CD4-positive, alpha-beta memory T cell (primary cell): ENCODE measurements at regions not wholly inside any gene's neighbourhood (a gene's known extent, or its start where the extent isn't known, plus 50 kb on each side); places are given as distances from the start of the nearest gene placed in this dataset.
"Not testable (repeated sequence)": the region's sequence is repeated elsewhere in the genome, so short reads cannot be mapped to it uniquely, and the experiment has no call there.

Experiments
- CTCF ChIA-PET: fragments of 350-600 bp; sonication (Branson Sonifier 250); formaldehyde crosslinking; loops from one replicate; lab custom pipeline; 2021; ENCODE audit warnings: inconsistent platforms; ENCODE audit not compliant: partially characterized antibody; lab: Charles Lee
- POLR2A ChIA-PET: fragments of 350-600 bp; sonication (Branson Sonifier 250); formaldehyde crosslinking; loops from one replicate; lab custom pipeline; 2021; ENCODE audit not compliant: partially characterized antibody; lab: Charles Lee
- DNase-seq, 5 donors: peaks; one replicate each; pipeline versions ENCODE4 v3.0.0 to v3.0.0-alpha.2; 2020 to 2022; ENCODE audit warnings: mixed read lengths in 1 of 5
- H3K27ac ChIP-seq: one replicate; pipeline ENCODE4 v1.7.0; 2013; ENCODE audit warnings: low read depth, low read length
- H3K27me3 ChIP-seq: 2 replicates; pipeline ENCODE4 v1.7.0; 2013; ENCODE audit warnings: mild to moderate bottlenecking, low read length, moderate library complexity; ENCODE audit not compliant: insufficient read depth
- H3K36me3 ChIP-seq: 2 replicates; pipeline ENCODE4 v1.7.0; 2013; ENCODE audit warnings: mild to moderate bottlenecking, low read length, moderate library complexity; ENCODE audit not compliant: insufficient read depth
- H3K4me1 ChIP-seq: 2 replicates; pipeline ENCODE4 v1.7.0; 2013; ENCODE audit warnings: mild to moderate bottlenecking, low read length, moderate library complexity; ENCODE audit not compliant: insufficient read depth
- H3K4me3 ChIP-seq, 2 donors: one replicate each; pipeline ENCODE4 v1.7.0; 2013; ENCODE audit warnings: low read length in 2 of 2, mild to moderate bottlenecking in 1 of 2
- H3K9me3 ChIP-seq, 2 donors: one replicate each; pipeline ENCODE4 v1.7.0; 2013; ENCODE audit warnings: low read length in 2 of 2, control low read depth in 1 of 2; ENCODE audit not compliant: control insufficient read depth in 1 of 2
- H3K27ac Mint-ChIP-seq, 7 donors: one replicate each; pipeline ENCODE4 v1.8.0; 2020 to 2021; ENCODE audit warnings: mixed read lengths in 7 of 7, mild to moderate bottlenecking in 6 of 7, inconsistent platforms in 3 of 7, moderate library complexity in 3 of 7
- H3K27me3 Mint-ChIP-seq, 2 donors: one replicate each; pipeline ENCODE4 v1.8.0; 2020 to 2021; ENCODE audit warnings: mixed read lengths in 2 of 2
- H3K36me3 Mint-ChIP-seq, 2 donors: one replicate each; pipeline ENCODE4 v1.8.0; 2020 to 2021; ENCODE audit warnings: mixed read lengths in 2 of 2, inconsistent platforms in 1 of 2, mild to moderate bottlenecking in 1 of 2
- H3K4me1 Mint-ChIP-seq, 4 donors: one replicate each; pipeline ENCODE4 v1.8.0; 2020 to 2021; ENCODE audit warnings: mixed read lengths in 4 of 4, mild to moderate bottlenecking in 1 of 4
- H3K4me3 Mint-ChIP-seq, 8 donors: one replicate each; pipeline ENCODE4 v1.8.0; 2020 to 2021; ENCODE audit warnings: mixed read lengths in 8 of 8, mild to moderate bottlenecking in 7 of 8, moderate library complexity in 6 of 8, inconsistent platforms in 3 of 8
- H3K9me3 Mint-ChIP-seq, 8 donors: one replicate each; pipeline ENCODE4 v1.8.0; 2020 to 2021; ENCODE audit warnings: mixed read lengths in 8 of 8, mild to moderate bottlenecking in 5 of 8, inconsistent platforms in 3 of 8, moderate library complexity in 1 of 8
- intact Hi-C: fragments of 100-400 bp; cut with micrococcal nuclease; formaldehyde crosslinking; loops from one replicate; pipeline ENCODE4 v1.15.1; 2023

GRCh38 chr1:96583903-96584302 is 137.7 kb upstream of the PTBP2 start:
- Histone ChIP-seq H3K4me3 (no peak overlapping the region), H3K4me1 (no peaks in the 10 kb centered on the region), H3K9me3 (no peaks in the 10 kb centered on the region), H3K36me3 (no peaks in the 10 kb centered on the region), H3K27ac (no peak overlapping the region), H3K27me3 (no peaks in the 10 kb centered on the region)
- no peaks in the 10 kb centered on the region for H3K9me3 Mint-ChIP-seq
- intact Hi-C loops: no loop called here
- H3K4me1 Mint-ChIP-seq: no peaks in the 10 kb centered on the region
- DNase-seq: no peak
- H3K27ac Mint-ChIP-seq: no peak overlapping the region
- H3K27me3 Mint-ChIP-seq: peaks cover 3 to 4% of the 10 kb centered on the region in 2 donors
- H3K36me3 Mint-ChIP-seq: no peaks in the 10 kb centered on the region
- ChIA-PET POLR2A (no interaction called here), CTCF (no interaction called here)
- H3K4me3 Mint-ChIP-seq: no peak overlapping the region

- Histone ChIP-seq H3K36me3 (no peaks in the 10 kb centered on the region), H3K4me3 (no peak overlapping the region), H3K9me3 (no peaks in the 10 kb centered on the region), H3K4me1 (no peaks in the 10 kb centered on the region), H3K27ac (no peak overlapping the region), H3K27me3 (no peaks in the 10 kb centered on the region)
- no peak for DNase-seq
- POLR2A ChIA-PET: no interaction called here
- Mint-ChIP-seq H3K27ac (no peak overlapping the region), H3K4me3 (no peak overlapping the region), H3K4me1 (no peaks in the 10 kb centered on the region), H3K9me3 (no peaks in the 10 kb centered on the region), H3K27me3 (peaks cover 1 to 4% of the 10 kb centered on the region in 2 donors), H3K36me3 (no peaks in the 10 kb centered on the region)
- intact Hi-C loops: no loop called here
- CTCF ChIA-PET: no interaction called here
These were observed 134.4 kb upstream of the PTBP2 start for GRCh38 chr1:96587222-96587621.

GRCh38 chr1:96588416-96588995 is 133.1 kb upstream of the PTBP2 start:
- no peaks in the 10 kb centered on the region for H3K4me1 ChIP-seq
- ChIA-PET POLR2A (no interaction called here), CTCF (no interaction called here)
- Mint-ChIP-seq H3K4me3 (no peak overlapping the region), H3K9me3 (peaks cover 0 to 10% (median 0%) of the 10 kb centered on the region in 8 donors), H3K27me3 (peaks cover 0 to 1% of the 10 kb centered on the region in 2 donors), H3K27ac (no peak overlapping the region), H3K36me3 (no peaks in the 10 kb centered on the region), H3K4me1 (no peaks in the 10 kb centered on the region)
- no peaks in the 10 kb centered on the region for H3K27me3 ChIP-seq
- H3K36me3 ChIP-seq: no peaks in the 10 kb centered on the region
- no peak overlapping the region for H3K27ac ChIP-seq
- DNase-seq: no peak
- intact Hi-C loops: no loop called here
- H3K4me3 ChIP-seq: no peak overlapping the region
- H3K9me3 ChIP-seq: no peaks in the 10 kb centered on the region

GRCh38 chr1:96595530-96595929 is 126.1 kb upstream of the PTBP2 start:
- H3K27ac Mint-ChIP-seq, intact Hi-C loops: not testable (repeated sequence)

GRCh38 chr1:96596226-96596922 is 125.2 kb upstream of the PTBP2 start:
- no peaks in the 10 kb centered on the region for H3K4me1 ChIP-seq
- DNase-seq: no peak
- H3K9me3 ChIP-seq: no peaks in the 10 kb centered on the region
- Mint-ChIP-seq H3K27me3 (peaks cover 1 to 4% of the 10 kb centered on the region in 2 donors), H3K27ac (no peak overlapping the region), H3K9me3 (peaks cover 0 to 12% (median under 1%) of the 10 kb centered on the region in 8 donors), H3K36me3 (no peaks in the 10 kb centered on the region), H3K4me3 (no peak overlapping the region), H3K4me1 (no peaks in the 10 kb centered on the region)
- intact Hi-C loops: no loop called here
- H3K27me3 ChIP-seq: no peaks in the 10 kb centered on the region
- ChIA-PET POLR2A (interaction anchor here (0.6 kb wide), 1 partner anchor 337 kb away, joined by 3 read pairs; no protein-coding TSS in a partner anchor), CTCF (no interaction called here)
- H3K36me3 ChIP-seq: no peaks in the 10 kb centered on the region
- H3K4me3 ChIP-seq: no peak overlapping the region
- H3K27ac ChIP-seq: no peak overlapping the region

More at GRCh38 chr1:96595530-96595929, 126.1 kb upstream of the PTBP2 start:
- H3K4me3 ChIP-seq, POLR2A ChIA-PET, H3K4me3 Mint-ChIP-seq, DNase-seq, H3K36me3 ChIP-seq, H3K27me3 Mint-ChIP-seq, H3K36me3 Mint-ChIP-seq, H3K4me1 ChIP-seq, CTCF ChIA-PET, H3K9me3 ChIP-seq, H3K27me3 ChIP-seq, H3K27ac ChIP-seq, H3K4me1 Mint-ChIP-seq: not testable (repeated sequence)
- H3K9me3 Mint-ChIP-seq: peaks cover 0 to 12% (median under 1%) of the 10 kb centered on the region in 8 donors

- ChIA-PET POLR2A (no interaction called here), CTCF (no interaction called here)
- peaks cover 1 to 4% of the 10 kb centered on the region in 2 donors for H3K27me3 Mint-ChIP-seq
- Histone ChIP-seq H3K36me3 (no peaks in the 10 kb centered on the region), H3K27ac (no peak overlapping the region), H3K9me3 (no peaks in the 10 kb centered on the region), H3K27me3 (no peaks in the 10 kb centered on the region), H3K4me1 (no peaks in the 10 kb centered on the region), H3K4me3 (no peak overlapping the region)
- no peak for DNase-seq
- no peaks in the 10 kb centered on the region for H3K4me1 Mint-ChIP-seq
- H3K36me3 Mint-ChIP-seq: no peaks in the 10 kb centered on the region
- intact Hi-C loops: no loop called here
- H3K4me3 Mint-ChIP-seq: no peak overlapping the region
- H3K9me3 Mint-ChIP-seq: peaks cover 0 to 12% (median under 1%) of the 10 kb centered on the region in 8 donors
- H3K27ac Mint-ChIP-seq: no peak overlapping the region
These were observed 124.4 kb upstream of the PTBP2 start for GRCh38 chr1:96597218-96597617.

- no peak overlapping the region for H3K4me3 ChIP-seq
- CTCF ChIA-PET: no interaction called here
- POLR2A ChIA-PET: no interaction called here
- Mint-ChIP-seq H3K27ac (no peak overlapping the region), H3K4me1 (no peaks in the 10 kb centered on the region), H3K4me3 (no peak overlapping the region), H3K27me3 (peaks cover 1 to 4% of the 10 kb centered on the region in 2 donors), H3K9me3 (peaks cover 0 to 2% (median 0%) of the 10 kb centered on the region in 8 donors), H3K36me3 (no peaks in the 10 kb centered on the region)
- intact Hi-C loops: no loop called here
- no peaks in the 10 kb centered on the region for H3K4me1 ChIP-seq
- no peaks in the 10 kb centered on the region for H3K27me3 ChIP-seq
- no peak for DNase-seq
- no peaks in the 10 kb centered on the region for H3K36me3 ChIP-seq
- H3K27ac ChIP-seq: no peak overlapping the region
- H3K9me3 ChIP-seq: no peaks in the 10 kb centered on the region
These were observed 123.0 kb upstream of the PTBP2 start for GRCh38 chr1:96598416-96599168.
